Fibroblast of lung (primary cell): ENCODE measurements at regions not wholly inside any gene's neighbourhood (a gene's known extent, or its start where the extent isn't known, plus 50 kb on each side); places are given as distances from the start of the nearest gene placed in this dataset.

Experiments used
- DNase-seq, 2 donors: peaks; one replicate each; pipeline versions ENCODE4 v3.0.0 to v3.0.0-alpha.2; 2010; ENCODE audit warnings: low read depth in 2 of 2
- H2AFZ ChIP-seq: 2 replicates; pipeline ENCODE4 v1.5.1; 2012; ENCODE audit warnings: low read length, control low read depth, inconsistent platforms
- H3K27ac ChIP-seq: 2 replicates; pipeline ENCODE4 v1.5.1; 2011; ENCODE audit warnings: low read length, control low read depth; ENCODE audit not compliant: insufficient read depth
- H3K27me3 ChIP-seq: 2 replicates; pipeline ENCODE4 v1.5.1; 2011; ENCODE audit warnings: mild to moderate bottlenecking, low read length; ENCODE audit not compliant: control insufficient read depth, insufficient read depth
- H3K36me3 ChIP-seq: 2 replicates; pipeline ENCODE4 v1.5.1; 2011; ENCODE audit warnings: low read length; ENCODE audit not compliant: control insufficient read depth, insufficient read depth
- H3K4me1 ChIP-seq: 2 replicates; pipeline ENCODE4 v1.5.1; 2011; ENCODE audit warnings: low read length; ENCODE audit not compliant: control insufficient read depth, insufficient read depth; ENCODE audit errors: extremely low read depth
- H3K4me2 ChIP-seq: 2 replicates; pipeline ENCODE4 v1.5.1; 2011; ENCODE audit warnings: low read length, control low read depth; ENCODE audit not compliant: insufficient read depth; ENCODE audit errors: extremely low read depth
- H3K4me3 ChIP-seq, 4 experiments: fragments of 200-600 bp in 1 of 4; sonication (generic) in 1 of 4; replicated peaks in 1 of 4; 2 replicates each; pipeline ENCODE4 v1.5.1; 2011 to 2016; ENCODE audit warnings: low read length in 4 of 4, low read depth in 3 of 4, mild to moderate bottlenecking in 3 of 4, control low read depth in 2 of 4, inconsistent platforms in 1 of 4, mixed read lengths in 1 of 4; ENCODE audit not compliant: insufficient read depth in 1 of 4; ENCODE audit errors: control extremely low read depth in 1 of 4
- H3K79me2 ChIP-seq: 2 replicates; pipeline ENCODE4 v1.5.1; 2012; ENCODE audit warnings: mild to moderate bottlenecking, low read length, inconsistent platforms; ENCODE audit not compliant: control insufficient read depth, insufficient read depth
- H3K9ac ChIP-seq: 2 replicates; pipeline ENCODE4 v1.5.1; 2011; ENCODE audit warnings: mild to moderate bottlenecking, low read length, control low read depth; ENCODE audit not compliant: insufficient read depth
- H3K9me3 ChIP-seq: 2 replicates; pipeline ENCODE4 v1.5.1; 2012; ENCODE audit warnings: low read depth, low read length; ENCODE audit not compliant: control insufficient read depth, insufficient read depth
- H4K20me1 ChIP-seq: 2 replicates; pipeline ENCODE4 v1.5.1; 2011; ENCODE audit warnings: low read length; ENCODE audit not compliant: control insufficient read depth, insufficient read depth; ENCODE audit errors: extremely low read depth
- CTCF ChIP-seq, 2 donors: IDR thresholded peaks in 1 of 2; conservative IDR thresholded peaks in 1 of 2; 1 replicate in 1 of 2; 2 replicates in 1 of 2; pipeline ENCODE4 v1.5.1; 2011 to 2012; ENCODE audit warnings: low read length in 2 of 2, control low read depth in 1 of 2, inconsistent platforms in 1 of 2, low read depth in 1 of 2, mild to moderate bottlenecking in 1 of 2
- EZH2 ChIP-seq: IDR thresholded peaks from 2 replicates; pipeline ENCODE4 v1.5.1; 2012; ENCODE audit warnings: low read length, control low read depth, mild to moderate bottlenecking; ENCODE audit errors: missing control alignments

- Histone ChIP-seq H3K36me3 (no peaks in the 10 kb centered on the region), H3K9me3 (no peaks in the 10 kb centered on the region), H3K27ac (no peak overlapping the region), H4K20me1 (no peaks in the 10 kb centered on the region), H2AFZ (no peak overlapping the region), H3K79me2 (no peaks in the 10 kb centered on the region), H3K4me2 (no peak overlapping the region), H3K9ac (no peak overlapping the region), H3K27me3 (no peaks in the 10 kb centered on the region), H3K4me1 (no peaks in the 10 kb centered on the region), H3K4me3 (no peak overlapping the region)
- no peak for TF ChIP-seq CTCF (conservative IDR thresholded peaks at IDR 0.05 in 1 of 2, IDR thresholded peaks at IDR 0.05 in 1 of 2; ENCODE audit: low read depth in 1 of 2, low read length in 2 of 2)
- peak in 1 of 2 donors; percentile 4 for DNase-seq
These were observed 1380.1 kb upstream of the NUDT12 start for GRCh38 chr5:104942735-104943134.

- Histone ChIP-seq H3K4me3 (no peak overlapping the region), H3K36me3 (no peaks in the 10 kb centered on the region), H3K9me3 (no peaks in the 10 kb centered on the region), H4K20me1 (no peaks in the 10 kb centered on the region), H3K4me1 (no peaks in the 10 kb centered on the region), H2AFZ (no peak overlapping the region), H3K27me3 (no peaks in the 10 kb centered on the region), H3K9ac (no peak overlapping the region), H3K27ac (no peak overlapping the region), H3K4me2 (no peak overlapping the region), H3K79me2 (no peaks in the 10 kb centered on the region)
- no peak for TF ChIP-seq CTCF (conservative IDR thresholded peaks at IDR 0.05 in 1 of 2, IDR thresholded peaks at IDR 0.05 in 1 of 2; ENCODE audit: low read depth in 1 of 2, low read length in 2 of 2)
- TF ChIP-seq EZH2, result no peak
- no peak for DNase-seq
These were observed 1378.5 kb upstream of the NUDT12 start for GRCh38 chr5:104941030-104941645.

- Histone ChIP-seq H3K36me3 (no peaks in the 10 kb centered on the region), H3K9me3 (no peaks in the 10 kb centered on the region), H3K4me3 (no peak overlapping the region), H3K4me2 (no peak overlapping the region), H3K4me1 (no peaks in the 10 kb centered on the region), H3K9ac (no peak overlapping the region), H3K27ac (no peak overlapping the region), H2AFZ (no peak overlapping the region), H4K20me1 (no peaks in the 10 kb centered on the region), H3K79me2 (no peaks in the 10 kb centered on the region), H3K27me3 (no peaks in the 10 kb centered on the region)
- DNase-seq, result peak in 1 of 2 donors; percentile 3
- TF ChIP-seq EZH2 (no peak), CTCF (conservative IDR thresholded peaks at IDR 0.05 in 1 of 2, IDR thresholded peaks at IDR 0.05 in 1 of 2; ENCODE audit: low read depth in 1 of 2, low read length in 2 of 2) (no peak)
These were observed 1375.0 kb upstream of the NUDT12 start for GRCh38 chr5:104937598-104937997.
